GM19438 (cell line): ENCODE measurements at regions not wholly inside any gene's neighbourhood (a gene's known extent, or its start where the extent isn't known, plus 50 kb on each side); places are given as distances from the start of the nearest gene placed in this dataset.
"Not testable (repeated sequence)": the region's sequence is repeated elsewhere in the genome, so short reads cannot be mapped to it uniquely, and the experiment has no call there.

ENCODE experiments used
- ATAC-seq: cut with Tn5 transposase; IDR thresholded peaks from one replicate; pipeline ENCODE4 v1.9.1; 2021; ENCODE audit warnings: low read depth; ENCODE audit not compliant: unreplicated experiment

- not testable (repeated sequence) for ATAC-seq
Observed at GRCh38 chr7:4609576-4609975, 72.5 kb upstream of the FOXK1 start.

DNA sequence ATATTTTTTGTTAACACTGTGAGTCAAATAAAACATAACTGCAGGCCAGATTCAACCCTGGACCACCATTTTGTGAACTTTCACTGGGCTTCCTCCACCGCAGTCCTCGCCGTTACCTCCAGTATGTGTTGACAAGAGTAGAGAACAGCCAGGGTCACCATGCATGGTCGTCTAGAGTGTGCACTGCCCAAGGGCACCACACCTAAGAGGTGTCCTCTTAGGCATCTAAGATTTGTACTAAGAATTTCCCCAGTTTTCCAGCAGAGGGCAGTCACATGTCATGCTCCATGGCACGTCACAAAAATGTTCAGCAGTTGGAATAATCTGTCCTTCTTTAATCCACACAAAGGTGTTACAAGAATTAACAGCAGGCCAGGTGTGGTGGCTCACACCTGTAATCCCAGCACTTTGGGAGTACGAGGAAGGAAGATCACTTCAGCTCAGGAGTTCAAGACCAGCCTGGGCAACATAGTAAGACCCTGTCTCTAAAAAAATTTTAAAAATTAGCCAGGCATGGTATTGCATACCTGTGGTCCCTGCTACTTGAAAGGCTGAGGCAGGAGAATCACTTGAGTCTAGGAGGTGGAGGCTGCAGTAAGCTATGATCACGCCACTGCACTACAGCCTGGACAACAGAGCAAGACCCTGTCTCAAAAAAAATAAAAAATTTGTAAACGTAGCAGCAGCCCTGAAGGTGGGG lies 71.2 kb upstream of the FOXK1 start:
- peak; percentile 66 for ATAC-seq

DNA sequence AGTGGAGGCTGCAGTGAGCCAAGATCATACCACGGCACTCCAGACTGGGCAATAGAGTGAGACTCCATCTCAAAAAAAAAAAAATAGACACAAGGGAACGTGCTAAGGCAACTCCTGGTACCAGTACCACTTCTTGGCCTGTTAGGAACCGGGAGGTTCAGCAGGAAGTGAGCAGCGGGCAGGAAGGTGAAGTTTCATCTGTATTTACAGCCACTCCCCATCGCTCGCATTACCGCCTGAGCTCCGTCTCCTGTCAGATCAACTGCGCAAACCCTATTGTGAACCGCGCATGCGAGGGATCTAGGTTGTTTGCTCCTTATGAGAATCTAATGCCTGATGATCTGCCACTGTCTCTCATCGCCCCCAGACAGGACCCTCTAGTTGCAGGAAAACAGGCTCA lies 69.9 kb upstream of the FOXK1 start:
- no peak for ATAC-seq

DNA sequence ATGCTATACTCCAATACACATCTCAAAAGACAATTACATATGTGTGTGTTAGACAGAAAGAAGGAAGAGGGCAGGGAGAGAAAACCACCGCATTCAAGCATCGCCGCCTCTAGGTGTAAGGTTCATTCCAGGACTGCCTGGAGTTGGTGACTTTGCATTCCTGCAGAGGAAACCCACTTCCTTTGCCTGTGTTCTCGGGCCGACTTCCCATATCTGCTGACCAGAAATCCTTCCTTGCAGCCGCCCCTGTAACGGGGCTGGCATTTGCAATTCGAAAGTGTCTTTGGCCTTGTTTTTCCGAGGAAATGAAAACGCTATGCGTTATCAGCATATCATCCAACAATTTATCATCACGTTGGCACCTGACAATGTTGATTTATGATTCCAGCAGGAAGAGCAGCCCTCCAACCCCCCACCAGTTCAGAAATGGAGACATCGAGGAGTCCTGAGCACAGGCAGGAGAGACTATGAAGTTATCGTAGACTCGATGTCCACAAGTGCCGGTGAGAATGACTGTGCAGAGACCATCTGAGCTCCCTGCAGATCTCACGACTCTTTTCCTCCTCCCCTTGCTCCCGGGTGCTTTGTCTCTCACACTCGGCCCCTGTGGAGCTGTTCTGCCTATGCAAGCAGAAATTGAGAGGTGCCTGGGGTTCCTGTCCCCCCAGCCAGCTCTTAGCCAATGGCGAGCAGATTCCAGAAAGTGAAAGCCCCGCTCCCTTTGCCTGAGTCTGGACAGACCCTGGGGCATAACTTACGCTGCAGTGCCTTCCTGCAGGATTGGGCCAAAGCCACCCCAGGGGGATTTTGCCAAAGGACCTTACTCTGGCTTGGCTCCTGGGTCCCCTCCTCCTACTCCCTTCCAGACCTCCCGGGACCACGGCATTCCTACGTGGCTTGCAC lies 68.9 kb upstream of the FOXK1 start:
- no peak for ATAC-seq

DNA sequence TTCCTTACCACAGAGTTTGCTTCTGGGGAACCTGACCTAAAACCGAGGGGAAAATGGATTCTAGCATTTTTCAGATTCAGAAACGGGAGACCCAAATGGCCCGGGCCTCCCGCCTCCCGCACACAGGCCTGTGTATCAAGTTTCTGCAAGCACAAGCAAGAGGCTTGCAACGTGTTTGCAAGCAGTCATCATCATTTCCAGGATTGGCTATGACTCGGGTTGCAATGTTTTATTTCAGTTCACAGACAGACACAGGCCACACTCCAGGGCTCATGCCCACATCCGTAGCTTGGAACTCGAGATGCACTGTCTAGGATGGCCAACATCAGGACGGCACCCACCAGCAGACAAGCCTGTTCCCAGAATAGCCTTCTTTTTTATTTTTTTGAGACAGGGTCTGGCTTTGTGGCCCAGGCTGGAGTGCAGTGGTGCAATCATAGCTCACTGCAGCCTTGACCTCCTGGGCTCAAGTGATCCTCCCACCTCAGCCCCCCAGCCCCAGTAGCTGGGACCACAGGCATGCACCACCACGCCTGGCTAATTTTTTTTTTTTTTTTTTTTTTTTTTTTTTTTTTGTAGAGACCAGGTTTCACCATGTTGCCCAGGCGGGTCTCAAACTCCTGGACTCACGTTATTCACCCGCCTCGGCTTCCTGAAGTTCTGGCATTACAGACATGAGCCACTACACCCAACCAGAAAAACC lies 68.1 kb upstream of the FOXK1 start:
- ATAC-seq, result no peak

- ATAC-seq, result no peak
Observed at GRCh38 chr7:4616116-4616515, 66.0 kb upstream of the FOXK1 start.

- no peak for ATAC-seq
Observed at GRCh38 chr7:4621396-4621795, 60.7 kb upstream of the FOXK1 start.

GRCh38 chr7:4626318-4626845 lies 55.7 kb upstream of the FOXK1 start:
- ATAC-seq, result no peak

- no peak for ATAC-seq
Observed at GRCh38 chr7:4629287-4629895, 52.7 kb upstream of the FOXK1 start.

- no peak for ATAC-seq
Observed at GRCh38 chr7:4631380-4632179, 50.5 kb upstream of the FOXK1 start.
